Activated naive CD8-positive, alpha-beta T cell (primary cell): ENCODE measurements at regions not wholly inside any gene's neighbourhood (a gene's known extent, or its start where the extent isn't known, plus 50 kb on each side); places are given as distances from the start of the nearest gene placed in this dataset.

Experiments used
- H3K27ac Mint-ChIP-seq: one replicate; pipeline ENCODE4 v1.8.0; 2021; ENCODE audit warnings: mixed read lengths
- H3K27me3 Mint-ChIP-seq: one replicate; pipeline ENCODE4 v1.8.0; 2021; ENCODE audit warnings: mixed read lengths
- H3K36me3 Mint-ChIP-seq: one replicate; pipeline ENCODE4 v1.8.0; 2021; ENCODE audit warnings: mixed read lengths
- H3K4me1 Mint-ChIP-seq: one replicate; pipeline ENCODE4 v1.8.0; 2021; ENCODE audit warnings: low read depth, mixed read lengths
- H3K4me3 Mint-ChIP-seq: one replicate; pipeline ENCODE4 v1.8.0; 2021; ENCODE audit warnings: mild to moderate bottlenecking, mixed read lengths
- H3K9me3 Mint-ChIP-seq: one replicate; pipeline ENCODE4 v1.8.0; 2021; ENCODE audit warnings: low read depth, mixed read lengths

GRCh38 chr4:22900876-22901275 lies 208.1 kb downstream of the GBA3 start:
- no peak overlapping the region for H3K27ac Mint-ChIP-seq
- H3K4me1 Mint-ChIP-seq, result no peaks in the 10 kb centered on the region
- H3K27me3 Mint-ChIP-seq, result peaks cover 6% of the 10 kb centered on the region
- H3K4me3 Mint-ChIP-seq, result no peak overlapping the region
- no peaks in the 10 kb centered on the region for H3K9me3 Mint-ChIP-seq
- H3K36me3 Mint-ChIP-seq, result no peaks in the 10 kb centered on the region

GRCh38 chr4:22897520-22898108 lies 204.9 kb downstream of the GBA3 start:
- H3K36me3 Mint-ChIP-seq, result no peaks in the 10 kb centered on the region
- no peaks in the 10 kb centered on the region for H3K4me1 Mint-ChIP-seq
- no peak overlapping the region for H3K4me3 Mint-ChIP-seq
- no peak overlapping the region for H3K27ac Mint-ChIP-seq
- no peaks in the 10 kb centered on the region for H3K9me3 Mint-ChIP-seq
- H3K27me3 Mint-ChIP-seq, result peaks cover 9% of the 10 kb centered on the region

GRCh38 chr4:22895482-22895881 lies 202.7 kb downstream of the GBA3 start:
- H3K27me3 Mint-ChIP-seq, result peaks cover 9% of the 10 kb centered on the region
- no peak overlapping the region for H3K27ac Mint-ChIP-seq
- H3K9me3 Mint-ChIP-seq, result no peaks in the 10 kb centered on the region
- no peak overlapping the region for H3K4me3 Mint-ChIP-seq
- no peaks in the 10 kb centered on the region for H3K36me3 Mint-ChIP-seq
- no peaks in the 10 kb centered on the region for H3K4me1 Mint-ChIP-seq

GRCh38 chr4:22884157-22884556 lies 191.4 kb downstream of the GBA3 start:
- Mint-ChIP-seq H3K4me3 (no peak overlapping the region), H3K27ac (no peak overlapping the region), H3K36me3 (no peaks in the 10 kb centered on the region), H3K4me1 (no peaks in the 10 kb centered on the region), H3K27me3 (peaks cover 4% of the 10 kb centered on the region), H3K9me3 (peaks cover 9% of the 10 kb centered on the region)

GRCh38 chr4:22881411-22881810 lies 188.7 kb downstream of the GBA3 start:
- H3K36me3 Mint-ChIP-seq, result no peaks in the 10 kb centered on the region
- H3K9me3 Mint-ChIP-seq, result peaks cover 4% of the 10 kb centered on the region
- H3K27me3 Mint-ChIP-seq, result peaks cover 5% of the 10 kb centered on the region
- no peaks in the 10 kb centered on the region for H3K4me1 Mint-ChIP-seq
- no peak overlapping the region for H3K27ac Mint-ChIP-seq
- no peak overlapping the region for H3K4me3 Mint-ChIP-seq

GRCh38 chr4:22877486-22878052 lies 184.8 kb downstream of the GBA3 start:
- H3K4me3 Mint-ChIP-seq, result no peak overlapping the region
- H3K27ac Mint-ChIP-seq, result no peak overlapping the region
- H3K36me3 Mint-ChIP-seq, result no peaks in the 10 kb centered on the region
- H3K9me3 Mint-ChIP-seq, result peaks cover 3% of the 10 kb centered on the region
- H3K27me3 Mint-ChIP-seq, result peaks cover 5% of the 10 kb centered on the region
- no peaks in the 10 kb centered on the region for H3K4me1 Mint-ChIP-seq

- Mint-ChIP-seq H3K36me3 (no peaks in the 10 kb centered on the region), H3K27ac (no peak overlapping the region)
These were observed 183.5 kb downstream of the GBA3 start for GRCh38 chr4:22876270-22876669.

GRCh38 chr4:22875587-22876257 lies 183.0 kb downstream of the GBA3 start:
- H3K27ac Mint-ChIP-seq, result no peak overlapping the region
- no peaks in the 10 kb centered on the region for H3K9me3 Mint-ChIP-seq
- H3K4me1 Mint-ChIP-seq, result no peaks in the 10 kb centered on the region
- no peaks in the 10 kb centered on the region for H3K36me3 Mint-ChIP-seq
- H3K4me3 Mint-ChIP-seq, result no peak overlapping the region
- peaks cover 3% of the 10 kb centered on the region for H3K27me3 Mint-ChIP-seq

More at GRCh38 chr4:22876270-22876669, 183.5 kb downstream of the GBA3 start:
- Mint-ChIP-seq H3K4me1 (no peaks in the 10 kb centered on the region), H3K9me3 (no peaks in the 10 kb centered on the region), H3K27me3 (peaks cover 5% of the 10 kb centered on the region), H3K4me3 (no peak overlapping the region)

GRCh38 chr4:22874334-22874912 lies 181.7 kb downstream of the GBA3 start:
- H3K27me3 Mint-ChIP-seq, result peaks cover 1% of the 10 kb centered on the region
- H3K4me1 Mint-ChIP-seq, result no peaks in the 10 kb centered on the region
- no peaks in the 10 kb centered on the region for H3K9me3 Mint-ChIP-seq
- no peaks in the 10 kb centered on the region for H3K36me3 Mint-ChIP-seq
- no peak overlapping the region for H3K27ac Mint-ChIP-seq
- H3K4me3 Mint-ChIP-seq, result no peak overlapping the region

GRCh38 chr4:22873899-22874298 lies 181.2 kb downstream of the GBA3 start:
- Mint-ChIP-seq H3K4me3 (no peak overlapping the region), H3K9me3 (no peaks in the 10 kb centered on the region), H3K27ac (no peak overlapping the region), H3K4me1 (no peaks in the 10 kb centered on the region), H3K27me3 (peaks cover 1% of the 10 kb centered on the region), H3K36me3 (no peaks in the 10 kb centered on the region)

GRCh38 chr4:22870847-22871449 lies 178.2 kb downstream of the GBA3 start:
- Mint-ChIP-seq H3K9me3 (no peaks in the 10 kb centered on the region), H3K27ac (no peak overlapping the region), H3K4me1 (no peaks in the 10 kb centered on the region), H3K36me3 (no peaks in the 10 kb centered on the region), H3K27me3 (no peaks in the 10 kb centered on the region), H3K4me3 (no peak overlapping the region)

- Mint-ChIP-seq H3K9me3 (peaks cover 2% of the 10 kb centered on the region), H3K36me3 (no peaks in the 10 kb centered on the region), H3K27ac (no peak overlapping the region), H3K4me3 (no peak overlapping the region), H3K4me1 (no peaks in the 10 kb centered on the region), H3K27me3 (no peaks in the 10 kb centered on the region)
These were observed 176.5 kb downstream of the GBA3 start for GRCh38 chr4:22869235-22869634.
